HepG2 (cell line): ENCODE measurements at regions not wholly inside any gene's neighbourhood (a gene's known extent, or its start where the extent isn't known, plus 50 kb on each side); places are given as distances from the start of the nearest gene placed in this dataset.

Experiments used
- BATF2 ChIP-seq: sonication (generic); formaldehyde crosslinking; IDR thresholded peaks from 2 replicates; pipeline ENCODE4 v1.8.0; 2022; ENCODE audit warnings: mild to moderate bottlenecking, missing genetic modification reagents, moderate library complexity
- CREBL2 ChIP-seq: sonication (generic); formaldehyde crosslinking; IDR thresholded peaks from 2 replicates; pipeline ENCODE4 v1.8.1; 2023; ENCODE audit warnings: missing genetic modification reagents, mild to moderate bottlenecking, borderline replicate concordance
- ELK4 ChIP-seq: sonication (generic); formaldehyde crosslinking; IDR thresholded peaks from 2 replicates; pipeline ENCODE4 v1.9.0; 2021; ENCODE audit warnings: missing genetic modification reagents, borderline replicate concordance
- FOXP4 ChIP-seq: sonication (generic); formaldehyde crosslinking; IDR thresholded peaks from 2 replicates; pipeline ENCODE4 v1.4.0; 2020; ENCODE audit warnings: missing genetic modification reagents
- GATA4 ChIP-seq: sonication (generic); IDR thresholded peaks from 2 replicates; pipeline ENCODE4 v1.6.1; 2016; ENCODE audit warnings: antibody characterized with exemption, low read depth, borderline replicate concordance
- GLMP ChIP-seq: sonication (generic); formaldehyde crosslinking; IDR thresholded peaks from 2 replicates; pipeline ENCODE4 v1.9.0; 2021; ENCODE audit warnings: missing genetic modification reagents, mild to moderate bottlenecking, borderline replicate concordance
- HES4 ChIP-seq: sonication (generic); formaldehyde crosslinking; IDR thresholded peaks from 2 replicates; pipeline ENCODE4 v1.9.0; 2021; ENCODE audit warnings: mild to moderate bottlenecking, missing genetic modification reagents, borderline replicate concordance
- HNF4A ChIP-seq: sonication (generic); formaldehyde crosslinking; IDR thresholded peaks from 2 replicates; pipeline ENCODE4 v1.4.0; 2020; ENCODE audit warnings: missing genetic modification reagents
- PAF1 ChIP-seq: IDR thresholded peaks from 2 replicates; pipeline ENCODE4 v1.6.1; 2016; ENCODE audit warnings: missing genetic modification reagents, missing compliant biosample characterization
- PRDM4 ChIP-seq: sonication (generic); formaldehyde crosslinking; IDR thresholded peaks from 2 replicates; pipeline ENCODE4 v1.9.0; 2021; ENCODE audit warnings: missing genetic modification reagents, borderline replicate concordance
- SIX4 ChIP-seq: sonication (generic); formaldehyde crosslinking; IDR thresholded peaks from 2 replicates; pipeline ENCODE4 v1.4.0; 2020; ENCODE audit warnings: missing genetic modification reagents
- TBP ChIP-seq: sonication (generic); formaldehyde crosslinking; IDR thresholded peaks from 2 replicates; pipeline ENCODE4 v1.5.0; 2020; ENCODE audit warnings: missing genetic modification reagents
- ZBTB49 ChIP-seq: sonication (generic); formaldehyde crosslinking; IDR thresholded peaks from 2 replicates; pipeline ENCODE4 v1.4.0; 2020; ENCODE audit warnings: missing genetic modification reagents, borderline replicate concordance
- ZNF687 ChIP-seq: sonication (generic); formaldehyde crosslinking; IDR thresholded peaks from 2 replicates; pipeline ENCODE4 v1.5.1; 2020; ENCODE audit warnings: mild to moderate bottlenecking, missing genetic modification reagents, moderate library complexity
- ZSCAN22 ChIP-seq: sonication (generic); formaldehyde crosslinking; IDR thresholded peaks from 2 replicates; pipeline ENCODE4 v1.4.0; 2020; ENCODE audit warnings: mild to moderate bottlenecking, missing genetic modification reagents

- TF ChIP-seq PRDM4 (CRISPR knock-in tag) = no peak
- TF ChIP-seq GATA4 = peak; percentile 69; the same call in 1 of the 2 replicates
- TF ChIP-seq HES4 (CRISPR knock-in tag) = no peak
- TF ChIP-seq ELK4 (CRISPR knock-in tag) = no peak
- TF ChIP-seq BATF2 (CRISPR knock-in tag) = no peak
- peak; percentile 97 for TF ChIP-seq HNF4A (CRISPR knock-in tag)
- TF ChIP-seq FOXP4 (CRISPR knock-in tag) = peak; percentile 89
- no peak for TF ChIP-seq ZNF687
- no peak for TF ChIP-seq CREBL2 (CRISPR knock-in tag)
- no peak for TF ChIP-seq PAF1 (CRISPR knock-in tag)
- no peak for TF ChIP-seq GLMP (CRISPR knock-in tag)
- no peak for TF ChIP-seq TBP (CRISPR knock-in tag)
- no peak for TF ChIP-seq ZBTB49 (CRISPR knock-in tag)
- TF ChIP-seq SIX4 = 0 out of 2 replicates have a peak, but pooled peaks have one; percentile 33
- no peak for TF ChIP-seq ZSCAN22 (CRISPR knock-in tag)
These were observed 736.3 kb downstream of the LTN1 start (continued) for GRCh38 chr21:28256420-28256831.
